Loucy (cell line): ENCODE measurements at regions not wholly inside any gene's neighbourhood (a gene's known extent, or its start where the extent isn't known, plus 50 kb on each side); places are given as distances from the start of the nearest gene placed in this dataset.

ENCODE experiments used
- H2AFZ ChIP-seq: fragments of 200-600 bp; sonication (generic); 2 replicates; pipeline ENCODE4 v1.6.0; 2016; ENCODE audit warnings: antibody characterized with exemption, mild to moderate bottlenecking, low read length, moderate library complexity
- H3F3A ChIP-seq: fragments of 200-600 bp; 2 replicates; pipeline ENCODE4 v1.6.0; 2016; ENCODE audit warnings: antibody characterized with exemption, low read depth, mild to moderate bottlenecking
- H3K27me3 ChIP-seq: fragments of 200-600 bp; sonication (generic); 2 replicates; pipeline ENCODE4 v1.6.1; 2014; ENCODE audit warnings: low read length, mild to moderate bottlenecking; ENCODE audit not compliant: insufficient read depth, poor library complexity, severe bottlenecking
- H3K36me3 ChIP-seq: fragments of 200-600 bp; sonication (generic); 2 replicates; pipeline ENCODE4 v1.6.1; 2016; ENCODE audit warnings: low read length; ENCODE audit not compliant: insufficient read depth
- H3K4me1 ChIP-seq: fragments of 200-600 bp; sonication (generic); 2 replicates; pipeline ENCODE4 v1.5.1; 2014; ENCODE audit warnings: low read length, mild to moderate bottlenecking; ENCODE audit not compliant: insufficient read depth, poor library complexity, severe bottlenecking
- H3K4me2 ChIP-seq: fragments of 200-600 bp; sonication (generic); 2 replicates; pipeline ENCODE4 v1.6.0; 2014; ENCODE audit warnings: antibody characterized with exemption, low read length, low read depth, mild to moderate bottlenecking; ENCODE audit not compliant: poor library complexity, severe bottlenecking
- H3K4me3 ChIP-seq: fragments of 200-600 bp; sonication (generic); 2 replicates; pipeline ENCODE4 v1.5.1; 2014; ENCODE audit warnings: low read length, mild to moderate bottlenecking, mixed read lengths; ENCODE audit not compliant: poor library complexity, severe bottlenecking
- H3K79me2 ChIP-seq: fragments of 200-600 bp; sonication (generic); 2 replicates; pipeline ENCODE4 v1.6.1; 2014; ENCODE audit warnings: low read length; ENCODE audit not compliant: insufficient read depth
- H3K9ac ChIP-seq: fragments of 200-600 bp; sonication (generic); 2 replicates; pipeline ENCODE4 v1.6.0; 2014; ENCODE audit warnings: mild to moderate bottlenecking, low read depth, low read length, moderate library complexity; ENCODE audit not compliant: poor library complexity, severe bottlenecking
- H3K9me2 ChIP-seq: fragments of 200-600 bp; sonication (generic); replicated peaks from 2 replicates; pipeline ENCODE4 v1.6.1; 2016; ENCODE audit warnings: low read depth, low read length, mixed read lengths
- H3K9me3 ChIP-seq: fragments of 200-600 bp; sonication (generic); 2 replicates; pipeline ENCODE4 v1.6.1; 2014; ENCODE audit warnings: mild to moderate bottlenecking, antibody characterized with exemption, low read length, low read depth; ENCODE audit not compliant: insufficient read depth
- H4K20me1 ChIP-seq: fragments of 200-600 bp; sonication (generic); 2 replicates; pipeline ENCODE4 v1.6.0; 2014; ENCODE audit warnings: antibody characterized with exemption, low read length, mild to moderate bottlenecking; ENCODE audit not compliant: insufficient read depth, poor library complexity, severe bottlenecking
- EZH2phosphoT487 ChIP-seq: fragments of 200-600 bp; IDR thresholded peaks from 2 replicates; pipeline ENCODE4 v1.6.1; 2018; ENCODE audit warnings: antibody characterized with exemption, mild to moderate bottlenecking, moderate library complexity, borderline replicate concordance
- TF ChIP-seq, protein P1 (sequence below): fragments of 200-600 bp; sonication (generic); conservative IDR thresholded peaks from 2 replicates; pipeline ENCODE4 v1.5.1; 2014; ENCODE audit warnings: mild to moderate bottlenecking, antibody characterized with exemption, low read length

DNA sequence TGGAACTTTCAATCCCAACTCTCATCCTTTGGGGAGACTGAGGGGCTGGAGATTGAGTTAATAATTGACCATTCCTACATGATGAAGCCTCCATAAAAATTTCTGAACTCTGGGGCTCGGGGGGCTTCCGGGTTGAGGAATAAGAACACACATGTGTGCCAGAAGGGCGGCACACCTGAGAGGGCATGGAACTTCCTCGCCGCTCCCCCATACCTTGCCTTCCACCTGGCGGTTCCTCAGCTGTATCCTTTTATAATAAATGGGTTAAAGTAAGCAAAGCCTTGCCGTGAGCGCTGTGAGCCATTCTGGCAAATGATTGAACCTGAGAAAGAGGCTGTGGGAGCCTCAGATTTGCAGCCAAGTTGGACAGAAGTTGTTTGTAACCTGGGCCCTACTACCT, 164.8 kb downstream of the LY86 start:
- Histone ChIP-seq H3K9ac (no peak overlapping the region), H3F3A (no peaks in the 10 kb centered on the region), H3K36me3 (no peaks in the 10 kb centered on the region), H3K4me1 (peaks cover 20% of the 10 kb centered on the region), H3K9me2 (no peaks in the 10 kb centered on the region), H3K4me2 (no peak overlapping the region), H4K20me1 (no peaks in the 10 kb centered on the region), H3K79me2 (no peaks in the 10 kb centered on the region), H3K9me3 (no peaks in the 10 kb centered on the region), H3K4me3 (no peak overlapping the region), H3K27me3 (no peaks in the 10 kb centered on the region), H2AFZ (no peak overlapping the region)
- no peak for TF ChIP-seq EZH2phosphoT487

GRCh38 chr6:6756526-6756925, 168.0 kb downstream of the LY86 start:
- no peaks in the 10 kb centered on the region for H4K20me1 ChIP-seq

DNA sequence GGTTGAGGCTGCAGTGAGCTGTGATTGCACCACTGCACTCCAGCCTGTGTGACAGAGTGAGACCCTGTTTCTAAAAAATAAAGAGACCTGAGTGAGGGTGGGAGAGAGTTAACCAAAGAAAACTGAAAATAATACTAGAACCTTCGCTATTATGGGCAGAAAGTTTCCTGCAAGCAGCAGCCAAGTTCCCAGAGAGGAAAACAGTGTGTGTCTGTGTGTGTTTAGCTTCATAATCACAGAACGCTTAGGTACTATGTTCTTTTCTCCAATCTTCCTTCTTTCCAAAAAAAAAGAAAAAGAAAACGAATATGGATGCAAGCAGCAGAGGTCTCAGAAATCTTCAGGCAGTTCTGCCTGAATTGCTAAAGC, 170.0 kb downstream of the LY86 start:
- TF ChIP-seq EZH2phosphoT487, result no peak
- TF ChIP-seq, protein P1, sequence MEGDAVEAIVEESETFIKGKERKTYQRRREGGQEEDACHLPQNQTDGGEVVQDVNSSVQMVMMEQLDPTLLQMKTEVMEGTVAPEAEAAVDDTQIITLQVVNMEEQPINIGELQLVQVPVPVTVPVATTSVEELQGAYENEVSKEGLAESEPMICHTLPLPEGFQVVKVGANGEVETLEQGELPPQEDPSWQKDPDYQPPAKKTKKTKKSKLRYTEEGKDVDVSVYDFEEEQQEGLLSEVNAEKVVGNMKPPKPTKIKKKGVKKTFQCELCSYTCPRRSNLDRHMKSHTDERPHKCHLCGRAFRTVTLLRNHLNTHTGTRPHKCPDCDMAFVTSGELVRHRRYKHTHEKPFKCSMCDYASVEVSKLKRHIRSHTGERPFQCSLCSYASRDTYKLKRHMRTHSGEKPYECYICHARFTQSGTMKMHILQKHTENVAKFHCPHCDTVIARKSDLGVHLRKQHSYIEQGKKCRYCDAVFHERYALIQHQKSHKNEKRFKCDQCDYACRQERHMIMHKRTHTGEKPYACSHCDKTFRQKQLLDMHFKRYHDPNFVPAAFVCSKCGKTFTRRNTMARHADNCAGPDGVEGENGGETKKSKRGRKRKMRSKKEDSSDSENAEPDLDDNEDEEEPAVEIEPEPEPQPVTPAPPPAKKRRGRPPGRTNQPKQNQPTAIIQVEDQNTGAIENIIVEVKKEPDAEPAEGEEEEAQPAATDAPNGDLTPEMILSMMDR, result no peak
- Histone ChIP-seq H3K9me3 (no peaks in the 10 kb centered on the region), H3K4me3 (no peak overlapping the region), H3K9me2 (no peaks in the 10 kb centered on the region), H4K20me1 (no peaks in the 10 kb centered on the region), H3F3A (no peaks in the 10 kb centered on the region), H2AFZ (no peak overlapping the region), H3K4me2 (no peak overlapping the region), H3K9ac (no peak overlapping the region), H3K79me2 (no peaks in the 10 kb centered on the region), H3K27me3 (no peaks in the 10 kb centered on the region), H3K4me1 (peaks cover 10% of the 10 kb centered on the region), H3K36me3 (no peaks in the 10 kb centered on the region)

More at GRCh38 chr6:6756526-6756925, 168.0 kb downstream of the LY86 start:
- H3F3A ChIP-seq, result no peaks in the 10 kb centered on the region
- H3K4me3 ChIP-seq, result no peak overlapping the region
- H2AFZ ChIP-seq, result no peak overlapping the region
- peaks cover 17% of the 10 kb centered on the region for H3K4me1 ChIP-seq
- no peaks in the 10 kb centered on the region for H3K27me3 ChIP-seq
- TF ChIP-seq EZH2phosphoT487, result no peak
- TF ChIP-seq, protein P1, result no peak
- H3K9ac ChIP-seq, result no peak overlapping the region
- no peaks in the 10 kb centered on the region for H3K79me2 ChIP-seq
- H3K36me3 ChIP-seq, result no peaks in the 10 kb centered on the region
- peak overlapping the region; percentile 32 for H3K4me2 ChIP-seq
- no peaks in the 10 kb centered on the region for H3K9me3 ChIP-seq
- H3K9me2 ChIP-seq, result no peaks in the 10 kb centered on the region

GRCh38 chr6:6758915-6759654, 170.6 kb downstream of the LY86 start:
- Histone ChIP-seq H2AFZ (no peak overlapping the region), H3K9me2 (no peaks in the 10 kb centered on the region), H3K27me3 (no peaks in the 10 kb centered on the region), H3K9me3 (no peaks in the 10 kb centered on the region), H3F3A (no peaks in the 10 kb centered on the region), H3K4me3 (no peak overlapping the region), H4K20me1 (no peaks in the 10 kb centered on the region), H3K4me2 (no peak overlapping the region), H3K9ac (no peak overlapping the region), H3K79me2 (no peaks in the 10 kb centered on the region), H3K36me3 (no peaks in the 10 kb centered on the region), H3K4me1 (peaks cover 10% of the 10 kb centered on the region)
- TF ChIP-seq, protein P1, result peak; percentile 63
- TF ChIP-seq EZH2phosphoT487, result no peak
